NCI-H1436 (cell line): ENCODE measurements at regions not wholly inside any gene's neighbourhood (a gene's known extent, or its start where the extent isn't known, plus 50 kb on each side); places are given as distances from the start of the nearest gene placed in this dataset.
"Not testable (repeated sequence)": the region's sequence is repeated elsewhere in the genome, so short reads cannot be mapped to it uniquely, and the experiment has no call there.

Experiments
- DNase-seq: peaks from one replicate; lab custom pipeline; 2025; lab: John Stamatoyannopoulos, UW

DNA sequence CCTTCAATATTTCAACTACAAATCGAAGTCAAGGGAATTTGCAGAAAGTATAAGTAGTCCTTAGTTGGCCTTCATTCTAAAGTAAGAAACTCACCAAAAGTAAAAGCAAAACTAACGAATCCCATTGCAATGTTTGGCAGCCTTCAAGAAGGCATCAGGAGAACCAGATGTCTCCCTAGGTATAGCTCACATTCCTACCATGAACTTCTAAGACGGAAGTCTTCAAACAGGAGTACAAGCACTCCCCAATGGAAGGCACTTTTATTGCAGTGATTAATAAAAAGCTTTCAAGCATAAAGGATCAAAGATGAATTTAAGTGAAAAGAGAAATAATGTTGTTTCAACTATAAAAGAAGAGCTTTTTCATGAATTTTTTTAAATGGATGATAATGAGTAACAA is 236.0 kb upstream of the NR5A2 start:
- DNase-seq, result no peak

DNA sequence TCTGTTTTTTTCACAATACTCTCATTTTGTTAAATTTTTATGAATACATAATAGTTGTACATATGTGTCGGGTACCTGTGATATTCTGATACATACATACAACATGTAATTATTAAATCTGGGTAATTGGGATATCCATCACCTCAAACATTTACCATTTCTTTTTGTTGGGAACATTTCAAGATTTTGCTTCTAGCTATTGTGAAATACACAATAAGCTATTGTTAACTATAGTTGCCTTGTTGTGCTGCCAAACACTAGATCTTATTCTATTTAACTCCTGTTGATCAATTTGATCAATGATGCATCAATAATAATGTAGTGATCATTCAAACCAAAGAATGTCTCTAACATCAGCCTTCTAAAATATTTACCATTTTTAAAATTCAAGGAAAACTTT is 234.6 kb upstream of the NR5A2 start:
- no peak for DNase-seq

- no peak for DNase-seq
These were observed 233.2 kb upstream of the NR5A2 start for GRCh38 chr1:199794105-199794863.

- DNase-seq, result no peak
These were observed 228.4 kb upstream of the NR5A2 start for GRCh38 chr1:199799116-199799515.

- no peak for DNase-seq
These were observed 223.0 kb upstream of the NR5A2 start for GRCh38 chr1:199804526-199804925.

DNA sequence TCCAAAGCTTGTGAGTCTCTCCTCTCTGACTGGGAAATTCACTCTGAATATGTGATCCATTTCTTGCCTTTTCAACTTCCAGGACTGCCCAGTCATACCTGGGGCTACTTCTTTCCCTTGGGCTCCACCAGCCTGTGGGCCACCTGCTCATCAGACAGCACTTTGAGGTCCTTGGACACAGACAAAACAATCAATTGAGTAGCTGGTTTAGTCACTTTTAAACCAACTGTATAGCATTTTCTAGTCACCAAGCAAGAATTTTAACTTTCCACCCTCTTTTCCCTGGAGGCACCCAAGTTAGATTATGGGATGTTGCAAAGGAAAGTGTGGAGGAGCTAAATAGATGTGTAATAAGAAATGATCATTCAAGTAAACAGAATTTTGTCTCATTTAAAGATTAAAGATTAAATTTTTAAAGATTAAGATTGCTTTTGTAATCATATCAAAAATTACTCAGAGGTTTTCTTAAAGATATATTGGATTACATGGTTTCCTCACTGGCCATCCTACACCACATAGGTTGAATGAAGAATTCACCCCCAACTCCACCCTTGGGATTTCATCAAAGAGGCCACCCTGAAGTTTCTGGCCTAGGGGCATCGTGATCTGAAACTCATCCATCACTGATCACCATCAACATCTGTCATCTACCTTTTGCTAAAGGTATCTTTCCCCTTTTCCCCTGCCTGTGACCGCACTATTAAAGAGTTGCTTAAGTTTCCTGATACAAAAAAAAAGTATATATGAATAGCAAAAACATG is 219.2 kb upstream of the NR5A2 start:
- DNase-seq, result no peak

DNA sequence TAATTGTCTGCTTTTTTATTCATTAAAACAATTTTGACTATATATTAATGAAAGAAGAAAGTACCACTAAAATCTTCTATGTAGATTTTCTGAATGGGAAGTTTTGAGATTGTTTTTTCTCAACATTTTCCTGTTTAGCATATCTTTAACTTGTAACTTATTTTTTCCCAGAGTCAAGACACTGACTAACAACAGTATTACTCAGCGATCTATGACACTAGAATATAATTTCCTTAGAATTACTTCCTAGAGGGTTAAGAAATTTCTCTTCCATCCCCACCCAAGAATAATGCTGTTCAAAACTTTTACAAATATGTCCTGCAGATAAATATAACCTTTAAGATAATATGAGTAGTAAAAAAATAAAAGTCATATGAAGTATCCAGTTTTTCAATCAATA is 218.2 kb upstream of the NR5A2 start:
- DNase-seq, result no peak

DNA sequence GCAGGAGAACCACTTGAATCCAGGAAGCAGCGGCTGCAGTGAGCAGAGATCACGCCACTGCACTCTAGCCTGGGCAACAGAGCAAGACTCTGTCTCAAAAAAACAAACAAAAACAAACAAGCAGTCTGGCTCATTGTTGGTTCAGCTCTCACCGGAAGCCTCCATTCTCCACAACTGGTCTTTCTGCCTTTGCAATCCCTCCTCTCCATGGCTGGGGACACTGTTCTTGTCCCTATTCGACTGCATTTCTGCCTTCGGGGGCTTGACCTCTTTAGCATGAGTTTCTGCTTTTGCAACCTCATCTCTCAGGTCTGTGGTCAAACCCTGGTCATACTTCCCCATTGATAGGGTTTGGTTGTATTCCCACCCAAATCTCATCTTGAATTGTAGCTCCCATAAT is 216.3 kb upstream of the NR5A2 start:
- no peak for DNase-seq

DNA sequence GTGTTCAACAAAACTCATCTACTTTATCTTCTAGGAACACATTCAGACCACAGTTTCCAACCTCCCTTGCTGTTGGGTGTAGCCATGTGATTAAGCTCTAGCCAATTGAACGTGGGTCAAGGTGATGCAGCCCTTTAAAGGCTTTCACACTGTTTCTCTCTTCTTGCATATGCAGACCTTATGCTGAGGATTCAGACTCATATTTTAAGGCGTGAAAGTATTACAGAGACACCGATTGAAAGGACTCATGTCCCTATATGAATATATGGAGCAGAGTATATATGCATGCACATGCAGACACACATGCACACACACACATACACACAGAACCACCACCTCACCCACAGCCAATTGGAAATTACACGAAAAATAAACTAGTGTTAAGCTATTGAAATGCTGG is 214.3 kb upstream of the NR5A2 start:
- DNase-seq, result no peak

DNA sequence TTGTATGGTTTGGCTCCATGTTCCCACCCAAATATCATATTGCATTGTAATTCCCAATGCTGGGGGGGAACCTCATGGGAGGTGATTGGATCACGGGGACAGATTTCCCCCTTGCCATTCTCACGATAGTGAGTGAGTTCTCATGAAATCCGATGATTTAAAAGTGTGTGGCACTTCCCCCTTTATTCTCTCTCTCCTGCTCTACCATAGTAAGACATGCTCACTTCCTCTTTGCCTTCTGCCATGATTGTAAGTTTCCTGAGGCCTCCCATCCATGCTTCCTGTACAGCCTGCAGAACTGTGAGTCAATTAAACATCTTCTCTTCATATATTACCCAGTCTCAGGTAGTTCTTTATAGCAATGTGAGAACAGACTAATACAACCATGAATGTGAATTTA is 211.6 kb upstream of the NR5A2 start:
- DNase-seq, result no peak

DNA sequence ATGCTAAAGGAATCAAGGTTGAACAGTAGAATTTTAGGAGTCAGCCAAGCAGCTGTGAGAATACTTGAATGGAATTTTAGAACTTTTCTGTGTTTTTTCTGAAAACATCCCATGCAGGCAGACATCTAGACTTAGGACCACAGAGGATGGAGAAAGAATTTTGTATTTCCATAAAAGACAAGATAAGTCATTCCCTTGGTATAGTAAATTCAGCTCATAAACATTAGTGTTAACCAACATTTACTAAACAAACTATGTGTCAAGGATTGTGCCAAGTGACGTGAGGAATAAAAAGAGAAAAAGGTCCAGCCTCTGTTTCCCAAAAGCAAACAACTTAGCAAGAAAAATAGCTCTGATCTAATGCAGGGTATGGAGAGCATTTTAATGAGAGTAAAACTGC is 210.2 kb upstream of the NR5A2 start:
- DNase-seq, result no peak

DNA sequence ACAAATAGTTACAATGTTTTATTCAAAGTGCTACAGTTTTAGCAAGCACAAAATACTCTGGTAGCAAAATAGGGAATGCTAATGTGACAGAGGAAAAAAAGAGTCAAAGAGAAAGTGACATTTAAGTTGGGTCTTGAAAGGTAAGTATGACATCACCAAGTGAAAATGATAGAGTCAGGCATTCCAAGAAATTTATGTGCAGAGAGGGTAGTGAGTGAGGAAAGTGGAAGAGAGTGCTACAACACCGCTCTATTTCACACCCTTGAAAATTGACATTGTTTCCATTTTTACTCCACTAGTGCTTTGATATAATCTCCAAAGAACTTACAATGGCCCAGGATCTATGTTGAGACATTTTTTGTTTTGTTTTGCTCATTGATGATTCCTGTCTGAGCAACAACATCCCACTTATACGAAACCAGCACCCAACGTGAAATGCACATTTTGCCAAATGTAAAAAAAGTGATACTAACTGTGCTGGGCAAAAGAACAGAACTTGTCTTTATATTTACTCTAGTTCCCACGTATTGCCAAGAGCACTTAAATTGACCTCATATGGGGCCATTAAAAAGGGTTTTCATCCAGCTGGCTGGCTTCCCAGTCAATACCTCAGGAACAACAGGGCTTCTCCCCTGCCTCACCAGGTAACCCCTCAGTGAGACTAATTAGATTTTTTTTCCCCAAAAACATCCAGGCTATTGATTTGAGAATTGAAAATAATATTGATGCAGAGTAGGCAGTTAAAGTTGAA is 206.3 kb upstream of the NR5A2 start:
- peak; percentile 8 for DNase-seq

DNA sequence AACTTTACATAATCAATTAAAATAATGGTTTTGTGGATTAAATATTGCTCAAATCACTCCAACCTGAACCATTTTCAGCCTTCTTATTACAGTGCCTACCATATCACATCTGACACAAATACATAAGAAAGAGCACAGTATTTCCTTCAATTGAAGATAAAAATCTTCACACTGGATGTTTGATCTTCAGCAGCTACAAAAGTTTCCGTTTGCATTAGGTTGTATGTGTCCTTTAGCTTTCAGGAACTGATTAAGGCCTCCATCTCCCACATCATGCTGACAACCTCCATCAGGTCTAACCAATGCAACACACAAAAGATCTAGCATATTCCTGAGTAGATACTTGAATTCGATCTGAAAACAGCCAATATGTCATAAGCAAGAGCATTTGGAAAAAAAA is 195.1 kb upstream of the NR5A2 start:
- no peak for DNase-seq

DNA sequence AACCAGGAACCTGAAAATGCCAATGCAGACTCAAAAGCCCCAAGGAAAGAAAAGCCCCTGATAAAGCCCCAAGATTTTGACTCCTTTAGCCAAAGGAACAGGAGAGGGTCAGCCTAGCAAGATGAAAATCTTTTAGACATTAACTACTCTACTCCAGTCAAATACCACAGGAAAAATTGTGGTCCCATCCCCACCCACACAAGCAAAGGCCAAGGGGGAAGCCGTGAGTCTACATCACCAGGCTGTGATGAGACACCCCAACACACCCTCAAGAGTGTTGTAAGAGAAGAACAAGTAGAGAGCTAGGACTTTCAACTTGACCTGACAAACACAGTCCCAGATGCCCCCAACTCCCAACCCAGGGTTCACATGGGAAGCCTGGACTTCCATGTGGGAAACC is 192.8 kb upstream of the NR5A2 start:
- DNase-seq, result no peak

DNA sequence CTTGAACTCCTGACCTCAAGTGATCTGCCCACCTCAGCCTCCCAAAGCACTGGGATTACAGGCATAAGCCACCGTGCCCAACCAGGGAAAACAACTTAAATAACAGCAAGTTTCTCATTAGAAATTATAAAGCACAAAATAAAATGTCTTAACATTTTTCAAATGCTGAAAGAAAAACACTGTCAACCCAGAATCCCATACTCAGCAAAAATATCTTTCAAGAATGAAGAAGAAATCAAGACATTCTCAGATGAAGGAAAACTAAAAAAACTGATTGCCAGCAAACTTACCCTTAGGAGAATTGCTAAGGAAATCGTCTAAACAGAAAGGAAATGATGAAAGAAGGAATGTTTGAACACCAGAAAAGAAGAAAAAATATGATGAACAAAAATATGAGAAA is 191.1 kb upstream of the NR5A2 start:
- DNase-seq, result no peak

DNA sequence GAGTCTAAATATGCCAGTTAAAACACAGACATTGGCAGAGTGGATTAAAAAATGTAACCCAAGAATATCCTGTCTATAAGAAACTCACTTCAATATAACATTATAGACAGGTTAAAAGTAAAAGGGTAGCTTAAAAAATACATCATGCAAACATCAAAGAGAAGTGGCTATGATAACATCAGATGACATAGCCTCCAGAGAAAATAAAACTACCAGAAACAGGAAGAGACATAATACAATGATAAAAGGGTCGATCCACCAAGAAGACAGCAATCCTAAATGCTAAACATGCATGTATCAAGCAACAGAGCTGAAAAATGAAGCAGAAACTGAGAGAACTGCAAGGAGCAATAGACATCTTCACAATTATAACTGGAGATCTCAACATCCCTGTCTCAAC is 190.2 kb upstream of the NR5A2 start:
- DNase-seq, result no peak

GRCh38 chr1:199839608-199840007 is 187.9 kb upstream of the NR5A2 start:
- not testable (repeated sequence) for DNase-seq

GRCh38 chr1:199843096-199843495 is 184.4 kb upstream of the NR5A2 start:
- DNase-seq, result not testable (repeated sequence)

DNA sequence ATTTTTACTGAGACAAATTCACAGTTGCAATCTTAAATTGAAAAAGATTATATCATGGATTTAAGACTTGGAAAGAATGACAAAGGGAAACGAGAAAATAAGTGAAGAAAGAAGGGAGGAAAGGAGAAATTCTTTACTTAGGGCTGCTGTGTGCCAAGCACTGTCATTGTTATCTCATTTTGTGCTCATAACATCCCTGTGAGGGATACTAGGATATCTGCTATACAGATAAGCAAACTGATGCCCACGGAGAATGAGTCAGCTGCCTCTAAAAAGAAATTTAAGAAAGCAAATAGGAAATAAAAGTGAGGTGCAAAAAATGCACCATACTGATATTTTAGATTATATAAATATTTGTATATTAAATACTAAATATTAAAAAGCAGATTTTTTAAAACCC is 183.6 kb upstream of the NR5A2 start:
- no peak for DNase-seq

DNA sequence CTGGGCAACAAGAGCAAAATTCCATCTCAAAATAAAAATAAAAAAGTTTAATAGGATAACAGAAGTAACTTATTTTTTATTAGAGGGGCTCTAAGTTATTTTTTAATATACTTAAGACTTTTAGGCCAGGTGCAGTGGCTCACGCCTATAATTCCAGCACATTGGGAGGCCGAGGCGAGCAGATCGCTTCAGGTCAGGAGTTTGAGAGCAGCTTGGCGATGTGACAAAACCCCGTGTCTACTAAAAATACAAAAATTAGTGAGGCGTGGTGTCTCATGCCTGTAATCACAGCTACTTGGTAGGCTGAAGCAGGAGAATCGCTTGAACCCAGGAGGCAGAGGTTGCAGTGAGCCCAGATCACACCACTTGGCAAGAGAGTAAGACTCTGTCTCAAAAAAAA is 180.5 kb upstream of the NR5A2 start:
- no peak for DNase-seq

- no peak for DNase-seq
These were observed 175.9 kb upstream of the NR5A2 start for GRCh38 chr1:199851439-199852140.

DNA sequence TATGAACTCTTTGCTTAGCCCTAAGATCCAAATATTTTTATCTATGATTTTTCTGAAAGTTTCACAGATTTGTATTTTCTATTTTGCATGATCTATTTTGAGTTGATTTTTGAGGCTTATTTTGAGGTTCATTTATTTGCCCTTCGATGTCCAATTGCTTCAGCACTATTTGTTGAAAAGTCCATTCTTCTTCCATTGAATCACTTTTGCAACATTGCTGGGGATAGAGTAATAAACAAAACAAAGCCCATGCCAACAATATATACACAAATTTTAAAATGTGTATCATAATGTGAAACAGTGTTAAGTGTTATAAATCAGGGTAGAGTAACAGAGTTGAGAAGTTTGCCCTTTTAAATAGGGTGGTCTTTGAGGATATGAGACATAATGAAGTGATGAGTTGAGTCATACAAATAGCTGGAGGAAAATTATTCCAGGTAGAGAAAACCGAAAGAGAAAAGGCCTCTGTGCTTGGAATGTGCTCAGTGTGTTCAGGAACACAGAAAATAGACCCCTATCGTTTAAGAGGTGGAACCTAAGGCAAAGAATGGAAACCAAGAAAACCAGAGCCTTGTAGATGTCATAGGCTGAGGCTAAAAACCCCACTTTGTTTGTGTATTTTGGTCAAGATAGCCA is 172.7 kb upstream of the NR5A2 start:
- no peak for DNase-seq
